HG03103 (cell line): ENCODE measurements at regions not wholly inside any gene's neighbourhood (a gene's known extent, or its start where the extent isn't known, plus 50 kb on each side); places are given as distances from the start of the nearest gene placed in this dataset.
A peak's percentile ranks its signal among the peaks of the same experiment; 100 is the strongest.
"Not testable (repeated sequence)": the region's sequence is repeated elsewhere in the genome, so short reads cannot be mapped to it uniquely, and the experiment has no call there.

Experiments used
- ATAC-seq: cut with Tn5 transposase; IDR thresholded peaks from one replicate; pipeline ENCODE4 v1.9.1; 2021; ENCODE audit warnings: low read depth; ENCODE audit not compliant: unreplicated experiment

DNA sequence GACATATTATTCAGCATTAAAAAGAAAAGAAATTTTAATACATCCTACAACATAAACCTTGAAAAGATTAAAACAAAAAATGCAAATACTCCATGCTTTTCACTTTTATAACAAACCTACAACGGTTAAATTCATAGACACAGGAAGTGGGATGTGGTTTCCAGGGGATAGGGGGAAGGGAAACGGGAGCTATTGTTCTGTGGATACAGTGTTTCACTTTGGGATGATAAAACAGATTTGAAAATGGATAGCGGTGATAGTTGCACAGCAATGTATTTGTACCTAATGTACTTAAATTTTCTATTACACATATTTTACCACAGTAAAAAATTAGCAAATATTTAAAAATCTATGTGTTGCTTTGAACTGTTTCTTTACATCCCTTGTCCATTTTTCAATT lies 368.0 kb downstream of the CDY2B start:
- ATAC-seq = not testable (repeated sequence)

DNA sequence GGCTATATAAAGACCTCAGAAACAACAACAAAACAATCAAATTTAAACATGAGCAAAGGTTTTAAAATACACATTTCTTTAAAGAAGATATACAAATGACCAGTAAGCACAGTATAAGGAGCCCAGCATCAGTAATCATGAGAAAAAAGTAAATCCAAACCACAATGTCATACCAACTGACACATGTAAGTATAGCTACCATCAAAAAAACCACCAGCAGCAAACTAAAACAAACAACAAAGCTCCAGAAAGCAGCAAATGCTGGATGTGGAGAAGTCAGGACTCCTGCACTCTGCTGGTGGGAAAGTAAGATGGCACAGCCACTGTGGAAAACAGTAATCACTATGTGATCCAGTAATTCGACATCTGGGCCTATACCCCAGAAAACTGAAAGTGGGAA lies 368.5 kb downstream of the CDY2B start:
- not testable (repeated sequence) for ATAC-seq

DNA sequence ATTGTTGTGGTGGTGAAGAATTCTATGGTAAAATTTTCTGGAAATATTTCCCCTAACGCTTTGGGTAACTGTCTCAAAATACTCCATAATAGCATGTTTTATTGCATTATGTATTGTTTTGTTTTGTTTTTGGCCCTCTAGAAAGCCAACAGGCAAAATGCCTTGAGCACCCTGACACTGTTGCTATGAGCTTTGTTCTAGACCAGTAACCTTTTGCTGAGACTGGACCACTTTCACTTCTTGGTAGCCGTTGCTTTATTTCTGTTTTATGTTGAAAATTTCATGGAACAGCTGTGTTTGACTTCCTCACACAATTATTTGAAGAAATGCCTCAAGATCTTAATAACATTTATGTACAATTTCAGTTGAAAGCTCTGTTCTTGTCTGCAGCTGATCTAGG lies 374.2 kb downstream of the CDY2B start:
- ATAC-seq = not testable (repeated sequence)

DNA sequence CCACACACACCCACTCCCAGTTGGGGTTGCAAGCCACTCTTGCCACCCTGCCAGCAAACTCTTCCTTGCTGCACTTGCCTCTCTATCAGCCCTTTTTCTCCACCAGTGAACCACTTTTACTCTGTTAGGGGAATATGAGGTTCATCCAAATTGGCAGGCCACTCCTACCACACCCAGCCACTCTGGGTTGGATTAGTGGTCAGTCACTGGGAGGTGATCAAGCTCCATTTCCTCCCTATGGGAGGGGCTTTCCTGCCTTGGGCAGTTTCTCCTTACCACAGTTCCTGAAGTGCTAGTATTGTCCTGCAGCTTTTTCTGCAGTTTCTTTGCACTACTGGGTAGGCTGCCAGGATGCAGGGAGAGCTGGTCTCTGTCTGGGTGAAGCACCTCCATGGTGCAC lies 395.3 kb downstream of the CDY2B start:
- not testable (repeated sequence) for ATAC-seq

DNA sequence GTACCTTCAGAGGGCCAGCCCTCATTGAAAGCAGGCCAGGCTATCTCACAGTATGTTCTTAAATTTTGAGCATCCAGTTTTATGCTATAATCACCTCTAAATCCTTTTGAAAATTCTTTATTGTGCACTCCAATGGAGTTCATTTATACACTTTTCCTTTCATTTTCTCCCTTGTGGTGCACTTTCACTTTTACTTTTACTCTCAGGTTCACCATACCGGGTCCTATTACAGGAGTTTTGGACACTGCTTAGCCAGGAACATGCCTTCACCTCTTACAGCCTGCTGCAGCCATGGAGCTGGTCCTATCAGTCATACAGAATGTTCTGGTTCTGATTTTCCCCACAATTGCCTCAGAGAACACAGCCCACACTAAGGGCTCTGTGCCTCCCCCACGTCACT lies 395.9 kb downstream of the CDY2B start:
- ATAC-seq = peak; percentile 57

DNA sequence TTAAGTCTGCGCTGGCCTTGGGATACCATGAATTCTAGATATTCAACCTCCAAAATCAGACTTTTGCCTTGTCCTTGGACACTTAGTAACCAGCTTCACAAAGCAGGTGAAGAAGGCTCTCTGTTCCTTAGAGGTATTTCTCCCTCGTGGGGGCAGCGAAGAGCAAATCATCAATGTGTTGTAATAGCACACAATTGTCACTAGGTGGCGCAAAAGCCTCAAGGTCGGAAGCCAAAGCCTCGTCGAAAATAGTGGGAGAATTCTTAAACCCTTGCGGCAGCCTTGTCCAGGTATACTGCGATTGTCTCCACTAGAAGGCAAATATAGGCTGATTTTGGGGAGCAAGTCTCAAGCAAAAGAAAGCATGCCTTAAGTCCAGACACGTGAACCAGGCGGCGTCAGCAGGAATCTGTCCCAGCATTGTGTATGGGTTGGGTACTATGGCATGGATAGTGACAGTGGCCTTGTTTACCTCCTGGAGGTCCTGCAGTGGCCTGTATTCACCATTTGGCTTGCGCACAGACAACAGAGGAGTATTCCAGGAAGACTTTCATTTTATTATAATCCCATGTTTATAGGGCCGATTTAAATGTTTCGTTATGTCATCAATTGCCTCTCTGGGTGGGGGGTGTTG lies 398.5 kb downstream of the CDY2B start:
- ATAC-seq = peak; percentile 58

DNA sequence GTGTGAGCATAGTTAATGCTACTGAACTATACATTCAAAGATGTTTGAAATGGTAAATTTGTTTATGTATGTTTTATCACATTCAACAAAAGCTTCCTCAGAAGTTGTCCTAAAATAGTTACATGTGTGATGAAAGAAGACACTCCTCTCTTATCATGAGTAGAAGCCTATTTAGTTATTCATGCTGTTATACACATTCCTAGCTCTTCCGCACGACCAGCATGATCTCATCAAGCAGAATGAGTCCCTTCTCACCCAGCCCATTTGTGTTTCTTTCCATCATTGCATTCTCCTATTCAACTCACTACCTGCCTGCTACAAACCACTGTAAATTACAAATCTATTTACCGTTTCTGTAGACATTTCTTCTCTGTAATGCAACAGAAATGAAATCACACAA lies 408.0 kb downstream of the CDY2B start:
- not testable (repeated sequence) for ATAC-seq

DNA sequence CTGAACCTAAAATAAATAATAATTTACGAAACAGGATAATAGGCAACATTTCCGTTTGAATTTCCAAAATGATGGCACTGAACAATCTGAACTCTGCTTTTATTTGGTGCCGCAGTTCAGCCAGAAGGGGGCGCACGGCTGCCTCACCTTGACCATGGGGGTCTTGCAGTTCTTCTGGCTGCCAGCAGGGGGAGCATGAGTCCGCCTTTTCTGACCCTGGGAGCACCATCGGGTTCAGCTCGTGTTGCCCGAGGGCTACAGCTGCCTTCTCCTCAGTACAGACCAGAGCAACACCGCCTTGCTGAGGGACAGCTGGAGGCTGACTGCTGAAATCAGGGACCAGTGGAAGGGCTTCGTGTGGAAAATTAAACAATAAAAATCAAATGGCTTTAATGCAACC lies 420.3 kb downstream of the CDY2B start:
- peak; percentile 96 for ATAC-seq

DNA sequence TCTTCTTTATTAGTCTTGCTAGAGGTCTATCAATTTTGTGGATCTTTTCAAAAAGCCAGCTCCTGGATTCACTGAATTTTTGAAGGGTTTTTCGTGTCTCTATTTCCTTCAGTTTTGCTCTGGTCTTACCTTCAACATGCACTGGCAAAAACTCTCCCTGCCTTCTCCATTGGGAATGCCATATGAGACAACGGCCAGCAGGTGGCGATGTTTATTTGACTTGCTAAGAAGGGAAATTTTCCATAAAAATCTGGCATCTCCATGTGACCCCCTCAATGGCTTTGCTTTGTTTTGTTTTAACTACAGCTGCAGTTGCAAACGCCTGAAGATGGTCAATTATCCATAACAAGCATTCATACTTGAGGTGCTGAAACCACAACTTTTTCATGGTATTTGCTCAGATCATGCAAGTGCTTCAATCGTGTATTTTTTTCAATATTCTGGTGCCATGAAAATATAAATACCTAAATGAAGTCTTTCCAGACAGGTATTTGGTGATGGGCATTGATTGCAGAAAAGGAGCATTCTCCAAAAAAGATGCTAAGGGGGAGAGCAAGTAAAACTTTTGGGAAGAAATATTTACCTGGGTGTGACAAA lies 449.4 kb downstream of the CDY2B start:
- ATAC-seq = no peak

DNA sequence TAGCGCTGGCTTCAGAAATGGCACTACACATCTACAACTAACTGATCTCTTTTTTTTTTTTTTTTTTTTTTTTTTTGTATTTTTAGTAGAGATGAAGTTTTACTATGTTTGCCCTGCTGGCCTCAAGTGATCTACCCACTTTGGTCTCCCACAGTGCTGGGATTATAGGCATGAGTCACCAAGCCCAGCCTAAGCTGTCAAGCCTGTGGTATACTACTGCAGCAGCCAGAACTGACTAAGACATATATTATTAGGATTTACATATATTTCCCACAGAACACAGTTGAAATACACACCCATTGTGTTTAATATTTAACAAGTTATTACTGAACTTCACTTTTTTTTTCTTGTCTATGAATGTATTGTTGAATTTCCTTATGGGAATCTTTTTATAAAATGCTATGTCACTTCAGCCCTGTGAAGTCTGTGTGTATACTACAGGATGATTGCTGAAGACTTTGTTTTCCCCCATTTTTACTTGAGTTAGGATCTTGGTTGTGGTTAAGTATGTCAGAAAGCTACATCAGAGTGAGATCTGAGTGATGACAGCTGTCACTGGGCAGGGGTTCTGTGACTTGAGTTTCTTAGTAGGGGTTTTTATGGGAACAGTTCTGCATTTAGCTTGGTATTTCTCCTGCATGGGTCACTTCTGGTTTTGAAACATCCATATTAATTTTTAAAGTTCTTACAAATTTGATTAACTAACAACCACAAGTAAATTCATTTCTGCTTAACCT lies 481.5 kb downstream of the CDY2B start:
- ATAC-seq = no peak

DNA sequence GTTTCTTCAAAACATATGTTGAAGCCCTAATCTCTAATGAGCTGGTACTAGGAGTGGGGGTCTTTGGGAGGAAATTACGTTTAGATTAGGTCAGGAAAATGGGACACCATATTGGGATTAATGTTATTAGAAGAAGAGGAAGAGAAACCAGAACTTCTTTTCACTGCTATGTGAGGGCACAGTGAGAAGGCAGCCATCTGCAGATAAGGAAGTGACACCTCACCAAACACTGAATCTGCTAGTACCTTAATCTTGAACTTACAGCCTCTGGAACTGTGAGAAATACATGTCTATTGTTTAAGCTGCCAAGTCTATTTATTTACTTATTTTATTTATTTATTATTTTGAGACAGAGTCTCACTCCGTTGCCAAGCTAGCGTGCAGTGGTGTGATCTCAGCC lies 482.4 kb downstream of the CDY2B start:
- no peak for ATAC-seq

DNA sequence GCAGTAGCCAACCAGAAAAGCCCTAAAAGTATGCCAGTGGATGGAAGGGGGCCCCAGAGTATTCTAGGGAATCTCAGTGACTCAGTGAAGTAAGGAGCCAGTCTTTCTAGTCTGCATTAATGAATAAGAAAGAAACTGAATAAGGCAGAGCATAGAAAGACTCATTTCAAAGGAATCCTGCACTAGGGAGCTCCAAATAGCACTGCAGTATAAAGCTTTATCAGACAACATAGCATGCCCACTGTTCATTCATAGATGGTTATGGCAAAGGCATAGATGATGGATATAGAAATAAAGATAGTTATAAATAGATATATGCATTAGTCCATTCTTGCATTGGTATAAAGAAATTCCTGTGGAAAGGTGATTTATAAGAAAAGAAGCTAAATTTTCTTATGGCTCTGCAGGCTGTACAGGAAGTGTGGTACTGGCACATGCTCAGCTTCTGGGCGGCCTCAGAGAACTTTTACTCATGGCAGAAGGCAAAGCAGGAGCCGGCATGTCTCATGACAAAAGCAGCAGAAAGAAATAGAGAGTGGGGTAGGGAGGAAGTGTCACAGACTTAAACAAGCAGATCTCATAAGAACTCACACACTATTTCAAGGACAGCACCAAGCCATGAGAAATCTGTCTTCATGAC lies 498.5 kb downstream of the CDY2B start:
- ATAC-seq = no peak

DNA sequence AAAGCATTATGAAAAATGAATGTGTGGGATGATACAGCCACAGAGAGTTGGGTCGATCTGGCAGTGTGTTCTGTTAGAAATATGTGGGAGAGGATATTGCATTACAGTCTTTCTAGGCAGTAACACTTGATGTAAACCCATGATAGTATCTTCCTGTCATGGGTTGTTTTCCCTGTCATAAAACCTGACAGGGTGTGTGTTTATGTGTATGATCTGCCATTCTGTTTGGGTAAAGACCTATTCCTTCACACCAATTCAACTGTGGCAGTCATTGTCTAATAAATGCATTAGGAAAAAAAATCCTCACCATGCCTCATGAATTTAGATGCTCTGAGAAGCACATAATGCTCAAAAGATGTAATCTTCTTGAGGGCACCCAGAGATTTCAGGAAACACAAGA lies 501.7 kb downstream of the CDY2B start:
- no peak for ATAC-seq

DNA sequence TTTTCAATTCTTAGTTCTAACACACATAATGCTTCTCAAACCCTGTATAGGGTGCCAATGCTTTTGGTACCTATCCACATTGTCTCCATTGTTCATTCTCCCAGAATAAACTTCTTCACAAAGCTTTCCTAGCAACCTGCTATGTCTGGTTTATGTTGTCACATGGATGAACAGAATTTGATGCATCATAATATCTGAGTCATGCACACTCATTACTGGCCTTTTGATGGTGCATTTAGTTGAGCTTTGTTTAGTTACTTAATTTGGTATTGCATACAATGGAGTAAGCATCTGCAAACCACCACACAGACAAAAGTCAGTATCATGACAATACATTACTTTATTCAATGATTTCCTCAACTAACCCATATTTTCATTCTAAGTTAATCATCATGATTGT lies 511.6 kb downstream of the CDY2B start:
- ATAC-seq = no peak

DNA sequence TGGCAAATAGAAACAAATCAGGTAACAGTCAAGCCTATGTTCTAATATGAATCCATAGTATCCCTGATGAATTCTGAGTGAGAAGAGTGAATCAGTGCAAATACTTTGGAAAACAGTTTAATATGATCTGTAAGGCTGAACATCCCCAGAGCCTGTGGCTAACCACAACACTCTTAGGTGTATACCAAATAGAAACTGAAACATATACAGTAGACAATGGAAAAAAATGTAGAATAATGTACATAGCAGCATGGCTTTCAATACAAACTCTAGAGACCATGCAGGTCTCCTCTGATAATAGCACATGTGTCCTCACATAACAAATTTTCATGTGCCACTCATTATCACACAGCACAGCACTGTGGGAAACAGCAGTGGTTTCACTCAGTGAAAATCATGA lies 513.6 kb downstream of the CDY2B start:
- ATAC-seq = no peak

DNA sequence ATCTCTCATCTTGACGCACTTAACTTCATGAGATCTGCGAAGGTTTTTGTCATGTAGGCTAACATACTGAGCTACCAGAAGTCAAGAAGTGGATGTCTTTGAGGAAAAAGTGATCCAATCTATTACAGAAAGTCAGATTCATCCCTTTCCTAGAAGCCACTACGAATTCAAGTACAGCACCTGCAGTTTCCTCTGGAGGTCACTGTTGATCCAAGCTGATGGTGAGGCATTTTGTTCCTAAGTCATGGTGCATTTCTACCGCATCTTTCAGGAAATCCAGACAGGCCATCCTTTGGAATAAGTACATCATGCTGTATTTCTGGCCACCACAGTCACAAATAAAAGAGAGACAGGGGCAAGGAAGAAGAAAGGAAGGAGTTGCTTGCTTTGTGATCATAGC lies 541.0 kb downstream of the CDY2B start:
- ATAC-seq = no peak

DNA sequence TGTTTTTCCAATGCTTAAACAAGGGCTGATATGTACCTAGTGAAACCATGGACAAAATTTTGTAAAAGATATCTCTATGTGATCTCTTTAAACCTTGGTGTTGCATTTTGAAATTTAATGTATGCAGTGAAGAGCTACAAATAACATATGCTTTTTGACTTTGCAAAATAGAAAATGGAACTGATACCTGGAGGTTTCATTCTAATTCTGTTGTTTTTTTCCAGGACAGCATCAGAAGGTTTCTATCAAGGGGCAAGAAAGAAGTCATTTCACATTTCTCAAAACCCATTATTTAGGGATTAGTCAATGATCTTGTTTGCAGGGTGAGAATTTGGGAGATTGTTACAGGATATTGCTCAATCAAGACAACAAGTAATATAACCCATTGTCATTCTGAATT lies 549.3 kb downstream of the CDY2B start:
- ATAC-seq = no peak

DNA sequence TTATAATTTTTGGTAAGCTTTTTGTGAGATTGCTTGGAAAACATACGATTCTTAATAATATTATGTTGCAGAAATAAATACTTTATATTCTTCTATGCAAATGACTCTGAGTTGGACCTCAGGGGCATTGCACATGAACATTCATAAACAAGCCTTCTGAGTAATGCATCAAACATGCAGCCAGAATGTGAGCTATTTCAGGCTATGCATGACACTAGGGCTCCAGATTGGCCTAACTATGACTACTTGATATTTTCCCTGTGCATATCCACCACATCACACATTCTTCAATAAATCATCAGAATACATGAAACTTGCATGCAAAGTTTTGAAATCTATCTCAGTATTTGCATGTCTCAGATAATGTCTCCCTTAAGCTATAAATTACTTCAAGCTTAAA lies 560.1 kb downstream of the CDY2B start:
- no peak for ATAC-seq

DNA sequence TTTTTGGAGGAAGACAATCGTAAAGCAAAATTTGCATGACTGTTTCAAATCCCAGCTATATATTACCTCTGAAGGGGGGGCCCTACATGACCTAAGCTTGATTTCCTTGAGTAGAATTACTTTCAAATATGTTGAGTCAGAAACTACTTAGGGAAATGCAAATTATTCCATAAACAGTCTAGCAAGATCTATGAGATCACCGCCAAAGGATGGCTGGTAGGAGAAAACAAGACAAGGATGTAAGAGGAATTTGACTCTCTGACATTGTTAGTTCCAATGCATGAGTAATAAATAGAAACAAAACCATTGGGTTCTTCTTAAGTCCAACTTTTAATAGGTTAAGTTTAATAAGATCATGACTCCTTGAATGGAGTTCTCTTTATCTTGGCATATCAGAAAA lies 561.4 kb downstream of the CDY2B start:
- ATAC-seq = no peak

DNA sequence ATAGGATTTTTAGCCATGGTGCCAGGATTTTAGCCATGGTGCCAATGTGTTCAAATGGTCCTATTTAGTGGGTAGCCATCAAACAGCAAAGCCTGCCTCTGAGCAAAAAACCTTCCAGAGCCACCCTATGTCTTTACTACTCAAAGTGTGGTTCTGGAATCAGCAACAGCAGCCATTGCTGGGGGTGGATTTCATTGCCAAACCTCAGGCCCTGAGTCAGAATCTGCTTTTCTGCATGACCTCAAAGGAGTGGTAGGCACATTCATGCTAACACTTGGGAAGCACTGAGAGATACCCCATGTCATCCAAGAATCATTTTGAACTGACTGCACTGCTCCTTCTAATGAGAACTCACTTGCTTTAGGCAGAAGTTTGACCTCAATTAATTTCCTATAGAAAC lies 603.0 kb downstream of the CDY2B start:
- no peak for ATAC-seq

DNA sequence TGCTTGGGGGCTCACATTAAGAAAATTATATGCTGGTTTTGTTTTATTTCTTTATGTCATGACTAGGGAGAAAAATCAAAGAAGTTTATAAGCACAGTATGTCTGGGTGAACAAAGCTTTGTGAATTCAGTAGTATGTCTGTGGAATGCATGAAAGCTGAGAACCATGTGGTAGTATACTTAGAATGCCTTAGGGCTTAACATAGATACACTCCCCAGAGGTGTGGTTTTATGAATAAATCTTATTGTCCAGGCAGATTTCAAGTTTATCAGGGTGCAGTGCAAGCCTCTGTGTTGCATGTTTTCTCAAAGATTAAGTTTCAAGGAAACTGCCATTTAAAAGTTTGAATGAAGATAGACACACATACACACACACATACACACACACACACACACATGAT lies 620.5 kb downstream of the CDY2B start:
- no peak for ATAC-seq

DNA sequence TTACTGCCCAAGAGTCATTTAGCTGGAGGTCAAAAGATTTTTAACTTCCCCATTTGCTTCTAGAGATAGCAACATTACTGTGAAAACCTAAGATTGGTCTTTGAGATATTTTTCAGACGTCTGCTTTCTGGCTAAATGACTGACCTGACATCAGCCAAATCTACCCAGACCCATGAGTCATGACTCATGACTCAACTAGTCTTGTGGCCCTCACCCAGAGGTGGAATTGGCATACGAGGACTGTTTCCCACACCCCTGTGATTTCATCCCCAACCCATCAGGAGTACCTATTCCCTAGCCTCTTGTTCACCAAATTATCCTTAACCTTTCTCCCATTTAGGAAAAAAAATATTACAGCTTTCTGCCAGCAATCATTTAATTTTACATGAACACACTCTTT lies 641.6 kb downstream of the CDY2B start:
- no peak for ATAC-seq
